HEK293T (cell line): ENCODE measurements at regions not wholly inside any gene's neighbourhood (a gene's known extent, or its start where the extent isn't known, plus 50 kb on each side); places are given as distances from the start of the nearest gene placed in this dataset.

Source experiments
- ARNT ChIP-seq: fragments of 450-650 bp; IDR thresholded peaks from 2 replicates; pipeline ENCODE4 v1.6.1; 2017; ENCODE audit warnings: mild to moderate bottlenecking
- ELF4 ChIP-seq: fragments of 450-650 bp; IDR thresholded peaks from 2 replicates; pipeline ENCODE4 v1.6.1; 2017; ENCODE audit warnings: antibody characterized with exemption
- FOXA1 ChIP-seq: fragments of 450-650 bp; IDR thresholded peaks from 2 replicates; pipeline ENCODE4 v1.6.1; 2016; ENCODE audit warnings: mild to moderate bottlenecking
- FOXK2 ChIP-seq: fragments of 450-650 bp; IDR thresholded peaks from 2 replicates; pipeline ENCODE4 v1.6.1; 2016; ENCODE audit warnings: mild to moderate bottlenecking
- FOXM1 ChIP-seq: fragments of 450-650 bp; IDR thresholded peaks from 2 replicates; pipeline ENCODE4 v1.6.1; 2017; ENCODE audit warnings: mild to moderate bottlenecking, borderline replicate concordance
- HDGF ChIP-seq: fragments of 450-650 bp; IDR thresholded peaks from 2 replicates; pipeline ENCODE4 v1.6.1; 2017; ENCODE audit warnings: antibody characterized with exemption, borderline replicate concordance
- LEF1 ChIP-seq: fragments of 450-650 bp; IDR thresholded peaks from 2 replicates; pipeline ENCODE4 v1.6.1; 2017; ENCODE audit warnings: mild to moderate bottlenecking, borderline replicate concordance
- NFRKB ChIP-seq: fragments of 450-650 bp; IDR thresholded peaks from 2 replicates; pipeline ENCODE4 v1.6.1; 2016; ENCODE audit warnings: mild to moderate bottlenecking, moderate library complexity
- SP1 ChIP-seq: fragments of 450-650 bp; IDR thresholded peaks from 2 replicates; pipeline ENCODE4 v1.6.1; 2017
- SUZ12 ChIP-seq: fragments of 450-650 bp; IDR thresholded peaks from 2 replicates; pipeline ENCODE4 v1.6.1; 2016; ENCODE audit warnings: mild to moderate bottlenecking
- TARDBP ChIP-seq: fragments of 450-650 bp; IDR thresholded peaks from 2 replicates; pipeline ENCODE4 v1.6.1; 2016
- ZNF384 ChIP-seq: fragments of 450-650 bp; IDR thresholded peaks from 2 replicates; pipeline ENCODE4 v1.6.1; 2016
- TF ChIP-seq, protein P1 (sequence below): fragments of 450-650 bp; IDR thresholded peaks from 2 replicates; pipeline ENCODE4 v1.6.1; 2016

DNA sequence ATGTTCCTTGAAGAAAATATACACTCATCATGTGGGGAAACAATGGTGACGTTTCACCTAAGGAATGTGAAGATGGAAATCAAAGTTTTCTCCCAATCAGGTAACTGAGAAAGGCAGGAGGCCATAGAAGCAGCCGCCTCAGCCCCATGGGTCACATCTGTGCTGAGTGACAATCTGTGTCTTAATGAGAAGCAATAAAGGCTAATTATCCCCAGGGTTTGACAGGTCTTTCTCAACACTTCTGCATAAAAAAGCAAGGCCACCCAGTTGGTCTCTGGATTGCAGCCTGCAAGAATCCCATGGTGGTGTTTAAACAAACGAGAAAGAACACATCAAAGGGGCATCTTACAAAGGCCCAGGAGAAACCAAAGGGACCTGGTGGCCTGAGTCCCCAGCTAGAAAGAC, 91.1 kb upstream of the TNS3 start:
- TF ChIP-seq ELF4: no peak
- TF ChIP-seq NFRKB: no peak
- no peak for TF ChIP-seq SP1
- no peak for TF ChIP-seq ZNF384
- TF ChIP-seq FOXM1: no peak
- no peak for TF ChIP-seq LEF1
- no peak for TF ChIP-seq TARDBP
- TF ChIP-seq, protein P1, sequence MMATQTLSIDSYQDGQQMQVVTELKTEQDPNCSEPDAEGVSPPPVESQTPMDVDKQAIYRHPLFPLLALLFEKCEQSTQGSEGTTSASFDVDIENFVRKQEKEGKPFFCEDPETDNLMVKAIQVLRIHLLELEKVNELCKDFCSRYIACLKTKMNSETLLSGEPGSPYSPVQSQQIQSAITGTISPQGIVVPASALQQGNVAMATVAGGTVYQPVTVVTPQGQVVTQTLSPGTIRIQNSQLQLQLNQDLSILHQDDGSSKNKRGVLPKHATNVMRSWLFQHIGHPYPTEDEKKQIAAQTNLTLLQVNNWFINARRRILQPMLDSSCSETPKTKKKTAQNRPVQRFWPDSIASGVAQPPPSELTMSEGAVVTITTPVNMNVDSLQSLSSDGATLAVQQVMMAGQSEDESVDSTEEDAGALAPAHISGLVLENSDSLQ: no peak
- no peak for TF ChIP-seq HDGF
- TF ChIP-seq SUZ12: no peak
- TF ChIP-seq FOXK2: no peak
- TF ChIP-seq FOXA1: no peak
- TF ChIP-seq ARNT: no peak
